Activated effector memory CD4-positive, alpha-beta T cell treated with anti-CD3 and anti-CD28 coated beads, Interleukin-2, amount 50 U/mL, for 16 hours (primary cell): ENCODE measurements at regions not wholly inside any gene's neighbourhood (a gene's known extent, or its start where the extent isn't known, plus 50 kb on each side); places are given as distances from the start of the nearest gene placed in this dataset.

Source experiments
- DNase-seq: peaks from one replicate; pipeline ENCODE4 v3.0.0-alpha.2; 2020

GRCh38 chr5:155222393-155222792, 208.8 kb downstream of the KIF4B start:
- DNase-seq: no peak

DNA sequence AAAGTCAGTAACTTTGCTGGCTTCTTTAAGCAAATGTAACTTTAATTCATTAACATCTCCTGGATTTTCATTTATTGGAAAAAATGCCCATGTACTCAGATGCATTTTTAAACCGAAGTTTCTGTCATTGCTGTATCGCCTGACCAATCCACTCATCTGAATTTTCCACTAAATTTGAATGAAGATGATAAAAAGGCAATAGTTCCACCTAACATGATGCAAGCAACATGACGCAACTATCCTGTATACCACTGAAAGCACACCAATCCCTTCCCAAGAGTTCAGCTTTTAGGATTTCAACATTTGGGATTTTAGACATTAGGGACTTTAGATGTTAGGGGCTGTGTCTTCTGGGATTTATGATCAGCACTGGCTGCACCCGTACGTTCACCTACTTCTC, 215.6 kb downstream of the KIF4B start:
- no peak for DNase-seq

- DNase-seq: no peak
Observed at GRCh38 chr5:155239803-155240202, 226.2 kb downstream of the KIF4B start.

DNA sequence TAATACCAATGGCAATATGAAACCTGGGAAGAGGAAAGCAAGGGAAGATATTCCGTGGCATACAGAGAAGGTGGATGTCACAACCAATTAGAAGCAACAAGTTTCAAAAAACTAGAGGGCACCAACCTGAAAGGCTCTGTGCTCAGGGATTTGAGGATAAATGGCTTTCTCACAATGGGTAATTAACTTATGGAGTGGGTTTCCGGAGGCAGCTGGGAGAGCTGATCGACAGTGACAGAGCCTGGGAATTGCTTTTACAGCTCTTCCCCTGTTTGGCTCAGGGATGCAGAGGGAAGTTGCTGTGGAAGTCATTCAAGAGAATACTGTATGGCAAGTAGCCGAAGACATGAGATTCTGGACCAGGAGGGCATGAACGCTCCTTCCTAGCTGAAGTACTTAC, 237.0 kb downstream of the KIF4B start:
- no peak for DNase-seq

GRCh38 chr5:155252025-155252424, 238.5 kb downstream of the KIF4B start:
- no peak for DNase-seq

- no peak for DNase-seq
Observed at GRCh38 chr5:155252717-155253116, 239.2 kb downstream of the KIF4B start.

GRCh38 chr5:155254399-155254798, 240.8 kb downstream of the KIF4B start:
- DNase-seq: no peak

DNA sequence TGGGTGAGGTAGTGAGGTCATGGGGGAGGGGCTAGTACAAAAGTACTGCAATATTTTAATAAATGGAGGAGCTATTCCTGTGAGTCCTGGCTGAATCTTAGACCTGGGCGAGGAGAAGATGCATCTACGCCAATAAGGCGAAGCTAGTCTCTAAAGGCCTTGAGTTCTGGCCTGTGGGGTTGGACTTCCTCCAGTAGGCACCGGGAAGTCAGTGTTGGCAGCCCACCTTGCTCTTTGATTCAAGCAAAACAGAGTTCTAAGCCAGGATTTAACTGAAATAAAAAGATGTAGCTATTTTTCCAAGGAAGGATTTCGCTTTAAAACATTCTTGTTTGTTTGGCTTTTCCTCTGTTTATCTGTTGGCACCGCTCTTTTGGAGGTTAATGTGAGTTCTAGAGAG, 244.6 kb downstream of the KIF4B start:
- DNase-seq: no peak

DNA sequence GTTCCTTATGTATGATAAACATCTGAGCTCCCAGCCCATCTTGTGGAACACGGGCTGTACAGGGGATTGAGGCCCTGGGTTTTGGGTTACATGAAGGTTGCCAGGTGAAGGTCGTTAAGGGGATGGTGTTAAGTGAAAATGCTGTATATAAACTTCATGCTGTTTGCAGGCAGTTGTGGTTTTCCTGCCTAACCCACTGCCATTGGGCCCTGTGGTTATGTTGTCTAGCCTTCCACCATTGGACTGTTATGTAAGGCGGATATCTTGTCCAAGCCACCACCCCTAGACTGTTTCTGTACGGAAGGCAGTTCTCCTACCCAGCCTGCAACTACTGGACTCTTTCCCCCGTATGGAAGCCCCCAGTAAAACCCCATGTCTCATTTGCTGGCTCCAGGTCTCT, 246.1 kb downstream of the KIF4B start:
- DNase-seq: no peak

DNA sequence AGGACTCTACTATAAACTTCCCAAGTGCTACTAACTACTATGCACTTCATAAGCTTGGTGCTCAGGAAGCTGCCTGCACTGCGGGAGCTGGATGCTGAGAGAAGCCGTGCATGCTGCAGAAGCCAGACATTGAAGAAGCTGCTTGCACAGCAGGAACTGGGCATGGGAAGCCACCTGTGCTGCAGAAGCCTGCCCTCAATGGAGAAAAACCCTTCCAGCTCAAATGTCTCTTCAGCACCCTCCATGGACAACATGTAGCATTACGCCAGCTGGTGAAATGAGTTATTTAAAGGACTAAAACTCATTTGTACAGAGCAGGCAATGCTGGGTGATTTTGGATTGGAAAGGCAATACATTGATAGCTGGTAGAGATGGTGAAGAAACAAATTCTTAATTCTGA, 247.2 kb downstream of the KIF4B start:
- DNase-seq: no peak

DNA sequence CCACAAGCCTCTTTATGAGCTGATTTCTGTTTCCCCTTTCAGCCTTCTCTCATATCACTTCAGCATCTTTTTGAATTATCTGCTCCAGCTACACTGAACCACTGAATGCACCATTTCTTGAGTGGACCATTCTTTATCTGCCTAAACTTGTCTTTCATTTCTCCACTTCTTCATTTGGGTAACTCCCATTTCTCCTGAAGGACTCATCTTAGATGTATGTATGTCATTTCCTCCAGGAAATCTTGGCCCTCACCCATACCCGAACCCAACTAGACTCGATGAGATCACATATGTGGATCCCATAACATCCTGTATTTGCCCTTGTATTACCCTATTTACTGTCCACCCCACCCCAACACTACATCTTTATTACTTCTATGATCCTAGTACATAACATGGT, 249.8 kb downstream of the KIF4B start:
- DNase-seq: no peak

DNA sequence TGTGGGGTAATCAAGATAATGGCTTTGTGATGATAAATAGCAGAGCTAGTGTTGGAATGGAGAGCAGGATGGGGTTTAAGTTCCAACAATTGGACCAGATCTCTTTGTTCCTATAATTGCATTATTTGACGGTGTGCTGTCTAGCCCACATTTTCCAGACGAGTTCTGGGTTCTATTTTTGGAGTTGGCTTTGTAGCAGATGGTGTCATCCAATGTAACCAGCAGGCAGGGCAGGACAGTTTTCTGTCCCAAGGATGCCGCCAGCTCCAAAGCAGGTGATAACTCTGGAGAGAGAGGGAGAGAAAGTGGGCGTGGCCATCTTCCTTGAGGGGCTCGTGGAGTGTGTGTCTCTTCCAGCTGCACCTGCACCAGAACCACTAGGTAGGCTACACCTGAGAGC, 251.3 kb downstream of the KIF4B start:
- DNase-seq: no peak

DNA sequence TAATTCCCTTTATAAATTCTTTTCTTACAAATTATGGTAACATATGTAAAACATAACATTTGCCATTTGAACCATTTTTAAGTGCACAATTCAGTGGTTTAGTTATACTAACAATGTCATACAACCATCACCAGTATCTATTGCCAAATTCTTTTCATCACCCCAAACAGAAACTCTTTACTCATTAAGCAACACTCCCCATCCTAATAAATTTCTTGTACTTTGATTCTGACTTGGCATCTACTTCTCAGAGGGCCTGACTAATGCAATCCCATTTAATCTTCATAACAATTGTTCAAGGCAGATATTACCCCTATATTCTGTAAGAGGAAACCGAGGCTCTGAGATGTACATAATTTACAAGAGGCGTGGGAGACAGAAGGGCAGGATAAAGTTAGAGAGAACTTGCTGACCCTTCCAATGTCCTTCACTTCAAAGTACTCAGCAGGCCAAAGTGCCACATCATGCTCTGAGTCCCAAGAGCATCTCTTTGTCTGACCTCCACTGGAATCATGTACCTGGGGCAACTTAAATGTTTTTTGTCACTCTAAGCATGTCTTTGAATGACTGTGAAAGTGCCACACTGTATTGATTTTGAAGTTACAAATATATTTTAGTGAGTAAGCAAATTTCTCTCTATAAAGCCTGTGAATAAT, 255.3 kb downstream of the KIF4B start:
- no peak for DNase-seq

- no peak for DNase-seq
Observed at GRCh38 chr5:155270725-155271124, 257.2 kb downstream of the KIF4B start.

- DNase-seq: no peak
Observed at GRCh38 chr5:155274484-155274883, 260.9 kb downstream of the KIF4B start.

DNA sequence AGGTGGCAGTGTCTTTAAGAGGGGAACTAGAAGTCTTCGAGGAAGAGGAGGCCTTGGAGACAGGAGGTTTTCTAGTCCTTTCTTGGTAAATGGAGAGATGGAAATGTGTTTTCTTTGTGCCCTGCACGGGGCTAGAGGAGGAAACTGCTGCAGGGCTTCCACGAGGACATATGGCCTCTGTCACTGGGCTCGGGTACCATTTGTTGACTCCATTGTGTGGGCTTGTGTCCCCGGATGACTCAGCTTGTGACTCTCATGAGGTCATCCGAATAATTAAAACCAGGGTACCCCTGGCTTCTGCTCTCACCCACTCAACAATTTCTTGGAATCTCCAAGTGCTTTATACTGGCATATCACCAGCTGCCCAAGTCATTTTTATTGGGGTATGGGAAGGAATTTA, 261.7 kb downstream of the KIF4B start:
- DNase-seq: no peak

GRCh38 chr5:155276231-155276630, 262.7 kb downstream of the KIF4B start:
- DNase-seq: no peak

DNA sequence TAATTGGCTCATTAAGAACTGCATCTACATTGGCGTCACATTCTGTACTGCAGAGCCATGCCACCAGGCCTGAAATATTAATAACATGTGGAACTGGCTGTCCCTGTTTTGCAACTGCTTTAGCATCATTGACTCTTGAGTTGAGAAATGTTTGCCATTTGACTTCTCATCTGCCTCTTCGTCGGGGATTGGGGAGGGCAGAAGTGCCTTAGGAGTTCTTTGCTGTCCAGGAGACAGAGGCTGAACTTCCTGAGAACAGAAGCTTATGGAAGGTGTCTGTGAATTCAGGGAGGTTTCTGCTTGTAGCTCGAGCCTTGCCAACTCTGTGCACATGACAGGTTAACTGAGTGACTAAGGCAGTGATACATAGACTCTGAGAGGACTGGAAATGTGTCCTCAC, 265.0 kb downstream of the KIF4B start:
- DNase-seq: no peak

DNA sequence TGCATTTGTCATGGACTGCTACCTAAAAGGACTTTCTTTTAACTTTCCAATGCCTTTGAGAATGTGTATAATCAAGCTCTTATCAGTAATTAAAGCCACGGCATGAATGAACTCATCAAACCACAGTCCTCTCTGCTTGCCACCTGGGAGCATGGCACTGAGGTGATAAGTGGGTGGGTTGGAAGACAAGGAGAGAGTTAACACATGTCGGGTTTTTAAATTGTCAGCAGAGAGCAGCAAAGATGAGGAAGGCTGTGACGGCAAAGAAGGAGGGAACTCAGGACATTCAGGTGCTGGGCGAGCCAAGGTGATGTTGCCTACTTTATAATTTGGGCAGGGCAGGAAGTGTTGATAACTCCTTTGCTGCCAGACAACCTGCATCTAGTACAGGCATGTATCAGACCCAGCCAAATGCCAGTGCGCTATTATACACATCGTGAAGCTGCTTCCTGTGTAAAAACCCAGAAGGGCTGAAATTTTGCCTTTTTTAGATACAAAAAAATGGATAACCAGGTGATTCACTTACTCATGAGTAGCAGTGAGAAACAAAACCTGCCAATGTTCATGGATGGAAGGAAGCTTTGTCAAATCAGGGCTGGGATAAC, 269.1 kb downstream of the KIF4B start:
- no peak for DNase-seq

DNA sequence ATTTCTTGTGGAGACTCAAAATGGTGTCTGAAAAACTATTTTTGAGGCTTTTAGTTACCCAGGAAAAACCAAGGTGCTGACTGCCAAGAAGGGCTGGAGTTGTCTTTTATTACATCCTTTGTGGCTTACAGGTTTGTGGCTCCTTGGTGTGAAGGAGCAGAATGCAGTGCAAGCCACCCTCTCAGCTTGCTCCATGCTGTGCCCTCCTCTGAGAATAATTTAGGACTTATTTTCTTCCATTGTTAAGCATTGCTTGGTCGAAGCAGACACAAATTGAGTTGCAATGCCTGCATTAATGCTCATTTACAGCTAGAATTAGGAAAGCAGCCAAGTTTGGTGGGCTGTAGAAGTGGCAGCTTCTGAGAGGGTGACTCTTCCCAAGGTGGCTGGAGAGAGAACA, 272.2 kb downstream of the KIF4B start:
- no peak for DNase-seq

DNA sequence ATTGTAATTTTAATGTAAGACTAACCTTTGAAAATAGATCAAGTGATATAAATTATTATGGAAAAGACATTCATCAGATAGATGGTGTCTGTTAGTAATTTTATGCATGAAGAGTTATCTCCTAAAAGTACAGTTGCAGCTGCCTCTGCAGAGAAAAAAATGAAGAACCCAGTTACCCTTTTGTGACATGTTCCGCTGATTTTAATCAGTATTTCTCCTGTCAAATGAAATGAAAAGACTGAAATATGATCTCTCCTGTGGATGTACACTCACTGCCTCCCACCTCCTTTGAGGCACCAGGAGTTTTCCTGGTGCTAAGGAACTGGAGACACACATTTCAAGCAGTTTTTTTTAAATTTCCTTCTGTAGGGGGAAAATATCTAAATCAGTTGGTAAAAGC, 277.4 kb downstream of the KIF4B start:
- DNase-seq: no peak

DNA sequence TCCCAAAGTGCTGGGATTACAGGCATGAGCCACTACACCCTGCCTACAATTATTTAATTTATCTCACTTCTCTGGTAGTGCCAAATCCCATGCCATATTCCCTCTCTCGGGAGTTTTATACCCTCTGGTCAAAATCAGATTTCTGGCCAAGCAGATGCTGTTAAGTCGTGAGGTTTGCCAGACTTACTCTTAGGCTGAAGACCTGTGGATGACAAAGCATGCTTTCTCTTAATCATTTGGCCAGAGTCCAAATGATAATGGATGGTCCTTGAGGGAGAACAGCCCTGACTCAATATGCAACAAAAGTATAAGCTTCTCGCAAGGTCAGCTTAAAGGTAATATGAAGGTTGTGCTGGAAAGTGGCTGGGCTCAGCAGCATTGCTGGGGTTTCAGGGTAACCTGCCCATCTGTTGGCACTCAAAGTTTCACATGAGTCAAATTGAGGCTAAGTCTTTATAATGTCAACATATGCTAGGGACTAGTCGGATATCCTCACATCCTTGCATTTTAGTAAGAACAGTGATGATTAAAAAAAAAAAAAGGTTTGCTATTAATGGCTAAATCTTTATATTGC, 280.1 kb downstream of the KIF4B start:
- no peak for DNase-seq

DNA sequence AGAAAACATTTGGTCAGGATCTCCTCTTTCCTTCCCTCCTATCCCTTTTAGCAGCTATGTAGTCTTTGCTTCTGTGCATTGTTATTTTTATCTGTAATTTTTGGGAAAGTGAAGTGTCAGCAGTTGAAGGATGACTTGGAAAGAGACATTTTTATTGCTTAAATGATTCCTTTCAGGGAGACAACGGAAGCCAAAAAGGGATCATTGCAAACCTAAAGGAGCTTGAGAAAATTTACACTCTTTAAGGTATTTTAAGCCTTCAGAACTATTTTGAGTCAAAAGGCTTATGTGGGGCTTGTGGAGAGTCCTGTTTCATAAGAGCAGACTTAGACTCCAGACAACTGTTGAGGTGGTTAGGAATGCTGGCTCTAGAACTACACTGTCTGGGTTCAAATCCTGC, 281.6 kb downstream of the KIF4B start:
- DNase-seq: no peak

GRCh38 chr5:155299386-155300005, 285.9 kb downstream of the KIF4B start:
- DNase-seq: no peak
